ENCODE measurements at regions not wholly inside any gene's neighbourhood (a gene's known extent, or its start where the extent isn't known, plus 50 kb on each side); places are given as distances from the start of the nearest gene placed in this dataset.
"Not testable (repeated sequence)": the region's sequence is repeated elsewhere in the genome, so short reads cannot be mapped to it uniquely, and the experiment has no call there.

GRCh38 chr13:69035771-69036170, 1071.9 kb upstream of the ATXN8OS start:
- H3K36me3 ChIP-seq, result no peaks in the 10 kb centered on the region
- no peaks in the 10 kb centered on the region for H3K9me3 ChIP-seq
- no peaks in the 10 kb centered on the region for H3K27me3 ChIP-seq
- DNase-seq (ENCODE audit: low spot score in 2 of 2), result no peak
- no peaks in the 10 kb centered on the region for H3K4me1 ChIP-seq
- TF ChIP-seq POLR2A (IDR thresholded peaks at IDR 0.05) (no peak), EP300 (IDR thresholded peaks at IDR 0.05) (no peak), CTCF (IDR thresholded peaks at IDR 0.05) (no peak)
- WGBS, 2 donors, result 94 to 96% methylated on average over 3 of the region's 3 CpGs
- H3K4me3 ChIP-seq, result no peak overlapping the region
- H3K27ac ChIP-seq, result no peak overlapping the region

GRCh38 chr13:69028936-69029335, 1078.7 kb upstream of the ATXN8OS start:
- Histone ChIP-seq H3K27ac (no peak overlapping the region), H3K4me3 (no peak overlapping the region), H3K9me3 (no peaks in the 10 kb centered on the region), H3K4me1 (no peaks in the 10 kb centered on the region), H3K36me3 (no peaks in the 10 kb centered on the region), H3K27me3 (no peaks in the 10 kb centered on the region)
- no peak for DNase-seq (ENCODE audit: low spot score in 2 of 2)
- TF ChIP-seq POLR2A (IDR thresholded peaks at IDR 0.05) (no peak), EP300 (IDR thresholded peaks at IDR 0.05) (no peak), CTCF (IDR thresholded peaks at IDR 0.05) (no peak)

GRCh38 chr13:69020120-69020519, 1087.5 kb upstream of the ATXN8OS start:
- no peak for DNase-seq (ENCODE audit: low spot score in 2 of 2)

GRCh38 chr13:69018173-69018572, 1089.5 kb upstream of the ATXN8OS start:
- 88% methylated on average over 9 of the region's 9 CpGs for WGBS, 2 donors
- H3K9me3 ChIP-seq; H3K27me3 ChIP-seq; H3K4me1 ChIP-seq; DNase-seq (ENCODE audit: low spot score in 2 of 2); H3K36me3 ChIP-seq; H3K27ac ChIP-seq; H3K4me3 ChIP-seq: not testable (repeated sequence)

More at GRCh38 chr13:69020120-69020519, 1087.5 kb upstream of the ATXN8OS start:
- TF ChIP-seq POLR2A (IDR thresholded peaks at IDR 0.05) (no peak), EP300 (IDR thresholded peaks at IDR 0.05) (no peak), CTCF (IDR thresholded peaks at IDR 0.05) (no peak)
- Histone ChIP-seq H3K4me3 (no peak overlapping the region), H3K9me3 (no peaks in the 10 kb centered on the region), H3K4me1 (no peaks in the 10 kb centered on the region), H3K27me3 (no peaks in the 10 kb centered on the region), H3K27ac (no peak overlapping the region), H3K36me3 (no peaks in the 10 kb centered on the region)

GRCh38 chr13:69010789-69011188, 1096.8 kb upstream of the ATXN8OS start:
- no peaks in the 10 kb centered on the region for H3K27me3 ChIP-seq
- H3K4me3 ChIP-seq, result no peak overlapping the region
- no peak for TF ChIP-seq CTCF (IDR thresholded peaks at IDR 0.05)
- no peak for TF ChIP-seq POLR2A (IDR thresholded peaks at IDR 0.05)
- TF ChIP-seq EP300 (IDR thresholded peaks at IDR 0.05), result no peak
- no peak overlapping the region for H3K27ac ChIP-seq
- no peaks in the 10 kb centered on the region for H3K9me3 ChIP-seq
- WGBS, 2 donors, result 77 to 78% methylated on average over 3 of the region's 3 CpGs
- H3K36me3 ChIP-seq, result no peaks in the 10 kb centered on the region
- no peaks in the 10 kb centered on the region for H3K4me1 ChIP-seq
- DNase-seq (ENCODE audit: low spot score in 2 of 2), result no peak

GRCh38 chr13:69008499-69008898, 1099.1 kb upstream of the ATXN8OS start:
- H3K4me3 ChIP-seq, result no peak overlapping the region
- TF ChIP-seq CTCF (IDR thresholded peaks at IDR 0.05), result no peak
- TF ChIP-seq POLR2A (IDR thresholded peaks at IDR 0.05), result no peak
- TF ChIP-seq EP300 (IDR thresholded peaks at IDR 0.05), result no peak
- no peaks in the 10 kb centered on the region for H3K9me3 ChIP-seq
- H3K36me3 ChIP-seq, result no peaks in the 10 kb centered on the region
- no peaks in the 10 kb centered on the region for H3K27me3 ChIP-seq
- no peak for DNase-seq (ENCODE audit: low spot score in 2 of 2)
- H3K27ac ChIP-seq, result no peak overlapping the region
- WGBS, 2 donors, result 76 to 77% methylated on average over 5 of the region's 5 CpGs
- H3K4me1 ChIP-seq, result no peaks in the 10 kb centered on the region
